SU-DHL-6 (cell line): ENCODE measurements at regions not wholly inside any gene's neighbourhood (a gene's known extent, or its start where the extent isn't known, plus 50 kb on each side); places are given as distances from the start of the nearest gene placed in this dataset.

Experiments used
- EZH2phosphoT487 ChIP-seq: fragments of 200-600 bp; sonication (generic), shearing (Covaris generic); conservative IDR thresholded peaks from 2 replicates; pipeline ENCODE4 v1.6.1; 2018; ENCODE audit warnings: mild to moderate bottlenecking, antibody characterized with exemption, low read length, moderate library complexity, mixed read lengths
- TF ChIP-seq, protein P1 (sequence below): fragments of 200-600 bp; sonication (generic); IDR thresholded peaks from one replicate; pipeline ENCODE4 v1.5.1; 2017; ENCODE audit warnings: antibody characterized with exemption, mild to moderate bottlenecking, low read length, moderate library complexity; ENCODE audit not compliant: insufficient read depth, poor library complexity, severe bottlenecking

DNA sequence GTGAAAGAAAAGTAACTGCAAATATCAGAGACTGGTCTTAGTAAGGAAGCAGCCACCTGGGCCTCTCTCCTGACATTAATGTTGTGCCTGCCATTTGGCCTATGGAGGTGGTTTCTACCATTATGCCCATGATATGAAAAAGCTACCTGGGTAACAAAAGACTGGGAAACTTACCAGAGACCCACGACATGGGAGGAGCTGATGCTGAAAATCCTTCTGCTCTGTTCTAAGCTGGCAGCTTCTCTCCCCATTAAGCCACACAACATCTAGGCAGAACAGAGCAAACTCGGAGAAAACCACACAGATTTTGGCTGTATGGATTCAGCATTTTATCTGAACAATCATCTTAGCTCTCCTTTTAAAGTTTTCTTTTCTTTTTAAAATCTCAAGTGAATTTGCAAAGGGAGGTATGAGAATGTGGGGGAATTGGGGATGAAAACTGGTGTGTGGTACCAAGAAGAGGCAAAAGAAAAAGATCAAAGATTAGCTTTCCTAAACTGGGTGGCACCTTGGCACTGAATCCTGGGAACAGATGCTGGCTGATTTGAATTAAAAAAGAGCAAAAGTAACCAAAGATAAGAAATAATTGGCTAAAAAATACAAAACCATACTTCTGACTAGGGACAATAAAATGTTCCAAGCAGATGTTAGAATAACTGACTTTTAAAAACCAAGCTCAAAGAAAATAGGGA, 128.6 kb upstream of the ANKRD1 start:
- TF ChIP-seq, protein P1, sequence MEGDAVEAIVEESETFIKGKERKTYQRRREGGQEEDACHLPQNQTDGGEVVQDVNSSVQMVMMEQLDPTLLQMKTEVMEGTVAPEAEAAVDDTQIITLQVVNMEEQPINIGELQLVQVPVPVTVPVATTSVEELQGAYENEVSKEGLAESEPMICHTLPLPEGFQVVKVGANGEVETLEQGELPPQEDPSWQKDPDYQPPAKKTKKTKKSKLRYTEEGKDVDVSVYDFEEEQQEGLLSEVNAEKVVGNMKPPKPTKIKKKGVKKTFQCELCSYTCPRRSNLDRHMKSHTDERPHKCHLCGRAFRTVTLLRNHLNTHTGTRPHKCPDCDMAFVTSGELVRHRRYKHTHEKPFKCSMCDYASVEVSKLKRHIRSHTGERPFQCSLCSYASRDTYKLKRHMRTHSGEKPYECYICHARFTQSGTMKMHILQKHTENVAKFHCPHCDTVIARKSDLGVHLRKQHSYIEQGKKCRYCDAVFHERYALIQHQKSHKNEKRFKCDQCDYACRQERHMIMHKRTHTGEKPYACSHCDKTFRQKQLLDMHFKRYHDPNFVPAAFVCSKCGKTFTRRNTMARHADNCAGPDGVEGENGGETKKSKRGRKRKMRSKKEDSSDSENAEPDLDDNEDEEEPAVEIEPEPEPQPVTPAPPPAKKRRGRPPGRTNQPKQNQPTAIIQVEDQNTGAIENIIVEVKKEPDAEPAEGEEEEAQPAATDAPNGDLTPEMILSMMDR, result no peak
- TF ChIP-seq EZH2phosphoT487, result no peak
